ENCODE measurements at regions not wholly inside any gene's neighbourhood (a gene's known extent, or its start where the extent isn't known, plus 50 kb on each side); places are given as distances from the start of the nearest gene placed in this dataset.

- Histone ChIP-seq H3K27ac (ENCODE audit: low read depth, low read length, poor library complexity, severe bottlenecking) (no peak overlapping the region), H3K4me2 (ENCODE audit: low read length) (no peak overlapping the region), H2AFZ (ENCODE audit: low read length) (no peak overlapping the region), H3K9ac (ENCODE audit: low read length) (no peak overlapping the region), H3K4me3 (ENCODE audit: low read depth, low read length, poor library complexity, severe bottlenecking) (no peak overlapping the region), H3F3A (ENCODE audit: insufficient read depth, low read length) (no peaks in the 10 kb centered on the region), H3K9me3 (ENCODE audit: low read length) (0 out of 2 replicates have a peak, but pooled peaks cover 3% of the 10 kb centered on the region), H3K4me1 (ENCODE audit: insufficient read depth, low read length, severe bottlenecking) (peaks cover 13% of the 10 kb centered on the region), H3K79me2 (ENCODE audit: insufficient read depth, low read length) (no peaks in the 10 kb centered on the region), H3K27me3 (ENCODE audit: insufficient read depth, low read length) (no peaks in the 10 kb centered on the region), H3K36me3 (ENCODE audit: insufficient read depth, low read length) (no peaks in the 10 kb centered on the region), H4K20me1 (ENCODE audit: insufficient read depth, low read length) (no peaks in the 10 kb centered on the region), H3K9me2 (ENCODE audit: low read depth, low read length) (no peaks in the 10 kb centered on the region)
- TF ChIP-seq EZH2 (IDR thresholded peaks at IDR 0.05; ENCODE audit: borderline replicate concordance, low read length), result no peak
- TF ChIP-seq, protein P1, sequence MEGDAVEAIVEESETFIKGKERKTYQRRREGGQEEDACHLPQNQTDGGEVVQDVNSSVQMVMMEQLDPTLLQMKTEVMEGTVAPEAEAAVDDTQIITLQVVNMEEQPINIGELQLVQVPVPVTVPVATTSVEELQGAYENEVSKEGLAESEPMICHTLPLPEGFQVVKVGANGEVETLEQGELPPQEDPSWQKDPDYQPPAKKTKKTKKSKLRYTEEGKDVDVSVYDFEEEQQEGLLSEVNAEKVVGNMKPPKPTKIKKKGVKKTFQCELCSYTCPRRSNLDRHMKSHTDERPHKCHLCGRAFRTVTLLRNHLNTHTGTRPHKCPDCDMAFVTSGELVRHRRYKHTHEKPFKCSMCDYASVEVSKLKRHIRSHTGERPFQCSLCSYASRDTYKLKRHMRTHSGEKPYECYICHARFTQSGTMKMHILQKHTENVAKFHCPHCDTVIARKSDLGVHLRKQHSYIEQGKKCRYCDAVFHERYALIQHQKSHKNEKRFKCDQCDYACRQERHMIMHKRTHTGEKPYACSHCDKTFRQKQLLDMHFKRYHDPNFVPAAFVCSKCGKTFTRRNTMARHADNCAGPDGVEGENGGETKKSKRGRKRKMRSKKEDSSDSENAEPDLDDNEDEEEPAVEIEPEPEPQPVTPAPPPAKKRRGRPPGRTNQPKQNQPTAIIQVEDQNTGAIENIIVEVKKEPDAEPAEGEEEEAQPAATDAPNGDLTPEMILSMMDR (IDR thresholded peaks at IDR 0.05; ENCODE audit: low read length), result no peak
These were observed 223.6 kb upstream of the SIX2 start for GRCh38 chr2:45232818-45233217.

- no peak overlapping the region for H3K27ac ChIP-seq (ENCODE audit: low read depth, low read length, poor library complexity, severe bottlenecking)
- H3K4me2 ChIP-seq (ENCODE audit: low read length), result no peak overlapping the region
- no peaks in the 10 kb centered on the region for H3F3A ChIP-seq (ENCODE audit: insufficient read depth, low read length)
- H3K79me2 ChIP-seq (ENCODE audit: insufficient read depth, low read length), result no peaks in the 10 kb centered on the region
- H3K9ac ChIP-seq (ENCODE audit: low read length), result no peak overlapping the region
- no peaks in the 10 kb centered on the region; the same call in 1 of the 2 replicates for H3K36me3 ChIP-seq (ENCODE audit: insufficient read depth, low read length)
- no peak overlapping the region for H3K4me3 ChIP-seq (ENCODE audit: low read depth, low read length, poor library complexity, severe bottlenecking)
- no peak for TF ChIP-seq EZH2 (IDR thresholded peaks at IDR 0.05; ENCODE audit: borderline replicate concordance, low read length)
- TF ChIP-seq, protein P1 (IDR thresholded peaks at IDR 0.05; ENCODE audit: low read length), result no peak
- peaks cover 8% of the 10 kb centered on the region; the same call in 1 of the 2 replicates for H3K9me3 ChIP-seq (ENCODE audit: low read length)
- no peaks in the 10 kb centered on the region for H4K20me1 ChIP-seq (ENCODE audit: insufficient read depth, low read length)
- H3K27me3 ChIP-seq (ENCODE audit: insufficient read depth, low read length), result no peaks in the 10 kb centered on the region
- no peak overlapping the region for H2AFZ ChIP-seq (ENCODE audit: low read length)
- H3K9me2 ChIP-seq (ENCODE audit: low read depth, low read length), result no peaks in the 10 kb centered on the region
- H3K4me1 ChIP-seq (ENCODE audit: insufficient read depth, low read length, severe bottlenecking), result peaks cover 11% of the 10 kb centered on the region
These were observed 220.2 kb upstream of the SIX2 start for GRCh38 chr2:45229411-45229810.

GRCh38 chr2:45227347-45227746, 218.1 kb upstream of the SIX2 start:
- Histone ChIP-seq H3K4me3 (ENCODE audit: low read depth, low read length, poor library complexity, severe bottlenecking) (no peak overlapping the region), H3F3A (ENCODE audit: insufficient read depth, low read length) (no peaks in the 10 kb centered on the region), H3K27ac (ENCODE audit: low read depth, low read length, poor library complexity, severe bottlenecking) (no peak overlapping the region), H3K4me1 (ENCODE audit: insufficient read depth, low read length, severe bottlenecking) (peaks cover 29% of the 10 kb centered on the region), H3K9me2 (ENCODE audit: low read depth, low read length) (no peaks in the 10 kb centered on the region), H2AFZ (ENCODE audit: low read length) (no peak overlapping the region), H3K4me2 (ENCODE audit: low read length) (no peak overlapping the region), H3K36me3 (ENCODE audit: insufficient read depth, low read length) (no peaks in the 10 kb centered on the region; the same call in 1 of the 2 replicates), H3K9ac (ENCODE audit: low read length) (no peak overlapping the region), H3K79me2 (ENCODE audit: insufficient read depth, low read length) (no peaks in the 10 kb centered on the region), H3K9me3 (ENCODE audit: low read length) (peaks cover 8% of the 10 kb centered on the region; the same call in 1 of the 2 replicates), H4K20me1 (ENCODE audit: insufficient read depth, low read length) (no peaks in the 10 kb centered on the region), H3K27me3 (ENCODE audit: insufficient read depth, low read length) (no peaks in the 10 kb centered on the region)
- TF ChIP-seq, protein P1 (IDR thresholded peaks at IDR 0.05; ENCODE audit: low read length), result no peak
- TF ChIP-seq EZH2 (IDR thresholded peaks at IDR 0.05; ENCODE audit: borderline replicate concordance, low read length), result no peak

Data from OCI-LY1 (cell line).